Thyroid gland (tissue), 4 donors: ENCODE measurements at regions not wholly inside any gene's neighbourhood (a gene's known extent, or its start where the extent isn't known, plus 50 kb on each side); places are given as distances from the start of the nearest gene placed in this dataset.

Source experiments
- DNase-seq, 2 donors: peaks; one replicate each; pipeline ENCODE4 v3.0.0-alpha.2; 2019
- H3K27ac ChIP-seq, 3 donors: fragments of 200-600 bp; sonication (generic); 1 replicate in 2 of 3; 2 replicates in 1 of 3; pipeline ENCODE4 v1.5.1; 2016 to 2019; ENCODE audit warnings: mild to moderate bottlenecking in 1 of 3, moderate library complexity in 1 of 3
- H3K27me3 ChIP-seq: fragments of 200-600 bp; sonication (generic); one replicate; pipeline ENCODE4 v1.5.1; 2019
- H3K36me3 ChIP-seq, 2 donors: fragments of 200-600 bp; sonication (generic); one replicate each; pipeline ENCODE4 v1.5.1; 2016 to 2019
- H3K4me1 ChIP-seq, 2 donors: fragments of 200-600 bp; sonication (generic); one replicate each; pipeline ENCODE4 v1.5.1; 2017 to 2019
- H3K4me3 ChIP-seq, 3 donors: fragments of 200-600 bp; sonication (generic); replicated peaks in 1 of 3; 1 replicate in 2 of 3; 2 replicates in 1 of 3; pipeline ENCODE4 v1.5.1; 2016; ENCODE audit warnings: mild to moderate bottlenecking in 1 of 3
- H3K9me3 ChIP-seq: fragments of 200-600 bp; sonication (generic); one replicate; pipeline ENCODE4 v1.5.1; 2017
- POLR2A ChIP-seq, 2 donors: fragments of 450-650 bp; IDR thresholded peaks; one replicate each; pipeline ENCODE4 v1.6.1; 2017; ENCODE audit warnings: antibody characterized with exemption in 2 of 2, mild to moderate bottlenecking in 2 of 2, moderate library complexity in 1 of 2
- WGBS, 2 donors: methylation state at CpG; one replicate each; pipeline ENCODE4 v1.1.5; 2017; 5-methylcytosine and 5-hydroxymethylcytosine counted together
- intact Hi-C: fragments of 100-400 bp; cut with DNase I; formaldehyde crosslinking; loops from one replicate; pipeline ENCODE4 v1.15.1; 2023
- TF ChIP-seq, protein P1 (sequence below), 6 experiments: fragments of 200-600 bp in 3 of 6; fragments of 450-650 bp in 3 of 6; sonication (generic) in 3 of 6; IDR thresholded peaks; one replicate each; pipeline ENCODE4 v1.5.1; 2016 to 2019; ENCODE audit warnings: antibody characterized with exemption in 6 of 6, mild to moderate bottlenecking in 2 of 6, inconsistent platforms in 1 of 6, moderate library complexity in 1 of 6

- intact Hi-C loops, result no loop called here
- no peak for TF ChIP-seq POLR2A (IDR thresholded peaks at IDR 0.05)
- TF ChIP-seq, protein P1, sequence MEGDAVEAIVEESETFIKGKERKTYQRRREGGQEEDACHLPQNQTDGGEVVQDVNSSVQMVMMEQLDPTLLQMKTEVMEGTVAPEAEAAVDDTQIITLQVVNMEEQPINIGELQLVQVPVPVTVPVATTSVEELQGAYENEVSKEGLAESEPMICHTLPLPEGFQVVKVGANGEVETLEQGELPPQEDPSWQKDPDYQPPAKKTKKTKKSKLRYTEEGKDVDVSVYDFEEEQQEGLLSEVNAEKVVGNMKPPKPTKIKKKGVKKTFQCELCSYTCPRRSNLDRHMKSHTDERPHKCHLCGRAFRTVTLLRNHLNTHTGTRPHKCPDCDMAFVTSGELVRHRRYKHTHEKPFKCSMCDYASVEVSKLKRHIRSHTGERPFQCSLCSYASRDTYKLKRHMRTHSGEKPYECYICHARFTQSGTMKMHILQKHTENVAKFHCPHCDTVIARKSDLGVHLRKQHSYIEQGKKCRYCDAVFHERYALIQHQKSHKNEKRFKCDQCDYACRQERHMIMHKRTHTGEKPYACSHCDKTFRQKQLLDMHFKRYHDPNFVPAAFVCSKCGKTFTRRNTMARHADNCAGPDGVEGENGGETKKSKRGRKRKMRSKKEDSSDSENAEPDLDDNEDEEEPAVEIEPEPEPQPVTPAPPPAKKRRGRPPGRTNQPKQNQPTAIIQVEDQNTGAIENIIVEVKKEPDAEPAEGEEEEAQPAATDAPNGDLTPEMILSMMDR (IDR thresholded peaks at IDR 0.05), result no peak
- Histone ChIP-seq H3K27me3 (no peaks in the 10 kb centered on the region), H3K27ac (no peak overlapping the region), H3K4me3 (no peak overlapping the region), H3K36me3 (no peaks in the 10 kb centered on the region), H3K9me3 (no peaks in the 10 kb centered on the region), H3K4me1 (no peaks in the 10 kb centered on the region)
- WGBS, 2 donors, result 91 to 93% methylated on average over 5 of the region's 5 CpGs
- no peak for DNase-seq
These were observed 79.0 kb downstream of the LBH start for GRCh38 chr2:30310371-30310770.

DNA sequence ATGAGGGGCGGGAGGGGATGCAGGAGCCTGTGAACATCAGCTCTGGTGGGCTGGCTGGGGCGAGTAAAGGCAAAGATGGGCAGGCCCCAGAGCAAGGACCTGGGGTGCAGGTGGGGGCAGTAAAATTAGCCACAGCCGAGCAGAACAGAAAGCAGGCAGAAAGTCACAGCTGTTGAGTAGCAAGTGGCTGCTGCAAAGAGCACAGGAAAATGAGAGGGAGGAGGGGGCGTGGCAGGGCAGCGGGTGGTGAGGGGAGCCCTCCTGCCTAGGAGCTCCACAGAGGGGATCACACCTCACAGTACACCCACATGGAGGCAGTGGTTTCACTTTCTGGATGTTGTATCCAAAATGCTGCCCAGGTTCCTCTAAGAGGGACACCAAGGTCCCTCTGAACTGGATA, 79.6 kb downstream of the LBH start:
- intact Hi-C loops, result no loop called here
- Histone ChIP-seq H3K27ac (no peak overlapping the region), H3K4me3 (no peak overlapping the region), H3K27me3 (no peaks in the 10 kb centered on the region), H3K36me3 (no peaks in the 10 kb centered on the region), H3K9me3 (no peaks in the 10 kb centered on the region), H3K4me1 (no peaks in the 10 kb centered on the region)
- no peak for DNase-seq
- 62 to 77% methylated on average over 5 of the region's 5 CpGs for WGBS, 2 donors
- TF ChIP-seq, protein P1 (IDR thresholded peaks at IDR 0.05), result no peak

- WGBS, 2 donors, result 92 to 96% methylated on average over 2 of the region's 2 CpGs
- intact Hi-C loops, result no loop called here
- no peak for TF ChIP-seq POLR2A (IDR thresholded peaks at IDR 0.05)
These were observed 80.4 kb downstream of the LBH start for GRCh38 chr2:30311711-30312110.

DNA sequence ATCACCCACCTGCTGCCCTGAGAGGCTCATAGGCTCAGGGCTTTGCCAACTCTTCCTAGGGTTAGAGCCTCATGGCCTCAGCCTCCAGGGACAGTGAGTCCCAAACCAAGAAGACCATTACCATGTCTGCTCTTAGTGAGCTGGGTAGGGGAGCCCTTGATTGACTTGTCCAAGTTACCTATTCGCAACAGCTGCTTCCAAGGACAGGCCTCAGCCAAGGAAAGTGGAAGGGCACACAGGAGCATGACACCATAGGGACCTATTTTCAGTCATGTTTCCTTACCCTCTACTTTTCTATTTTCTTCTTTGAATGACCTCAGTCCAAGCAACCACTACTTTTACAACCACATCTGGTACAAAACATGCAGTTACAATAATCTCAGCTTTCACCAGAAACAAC, 81.6 kb downstream of the LBH start:
- intact Hi-C loops, result no loop called here
- Histone ChIP-seq H3K36me3 (no peaks in the 10 kb centered on the region), H3K4me1 (no peaks in the 10 kb centered on the region), H3K4me3 (no peak overlapping the region), H3K9me3 (no peaks in the 10 kb centered on the region), H3K27ac (no peak overlapping the region), H3K27me3 (no peaks in the 10 kb centered on the region)
- DNase-seq, result no peak
- no peak for TF ChIP-seq POLR2A (IDR thresholded peaks at IDR 0.05)
- 100% methylated on average over 1 of the region's 1 CpG for WGBS, 2 donors

More at GRCh38 chr2:30311711-30312110, 80.4 kb downstream of the LBH start:
- DNase-seq, result no peak
- Histone ChIP-seq H3K4me1 (no peaks in the 10 kb centered on the region), H3K27ac (no peak overlapping the region), H3K27me3 (no peaks in the 10 kb centered on the region), H3K36me3 (no peaks in the 10 kb centered on the region), H3K4me3 (no peak overlapping the region), H3K9me3 (no peaks in the 10 kb centered on the region)

GRCh38 chr2:30314981-30315380, 83.6 kb downstream of the LBH start:
- intact Hi-C loops, result no loop called here

DNA sequence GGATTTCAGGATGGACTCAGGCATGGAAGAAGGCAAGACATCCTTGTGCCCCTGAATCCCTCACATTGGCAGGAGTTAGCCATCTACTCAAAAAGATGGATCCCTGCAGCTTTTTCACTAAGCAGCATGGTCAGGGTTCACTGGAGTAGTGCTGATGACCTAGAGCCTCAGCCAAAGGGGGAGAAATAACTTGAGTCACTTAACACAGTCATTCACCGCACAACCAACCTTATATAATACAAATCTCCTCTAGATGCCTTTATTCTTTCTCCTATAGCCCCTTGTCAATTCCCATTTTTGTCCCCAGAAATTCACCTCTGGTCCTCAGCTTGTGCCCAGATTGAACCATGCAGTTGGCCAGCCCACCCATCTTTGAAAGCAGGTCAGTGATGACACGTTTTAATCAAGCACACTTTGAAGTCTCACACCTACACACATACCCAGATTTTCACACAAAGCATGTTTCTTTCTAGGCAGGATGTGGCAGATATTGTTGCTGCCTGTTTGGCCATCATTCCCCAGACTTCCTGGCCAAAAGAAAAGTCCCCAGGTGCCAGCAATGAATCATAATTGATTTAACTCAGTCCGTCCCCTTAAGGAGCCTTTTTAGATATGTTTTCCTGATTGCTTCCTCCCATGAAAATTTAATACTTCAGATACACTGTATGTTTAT, 84.2 kb downstream of the LBH start:
- TF ChIP-seq POLR2A (IDR thresholded peaks at IDR 0.05), result no peak
- TF ChIP-seq, protein P1 (IDR thresholded peaks at IDR 0.05), result no peak
- H3K9me3 ChIP-seq, result no peaks in the 10 kb centered on the region
- H3K27me3 ChIP-seq, result no peaks in the 10 kb centered on the region
- no peaks in the 10 kb centered on the region for H3K36me3 ChIP-seq
- intact Hi-C loops, result no loop called here
- H3K27ac ChIP-seq, result no peak overlapping the region
- H3K4me3 ChIP-seq, result no peak overlapping the region
- 82 to 84% methylated on average over 3 of the region's 3 CpGs for WGBS, 2 donors
- no peak for DNase-seq
- no peaks in the 10 kb centered on the region for H3K4me1 ChIP-seq

More at GRCh38 chr2:30314981-30315380, 83.6 kb downstream of the LBH start:
- 79 to 85% methylated on average over 3 of the region's 3 CpGs for WGBS, 2 donors
- DNase-seq, result no peak
- Histone ChIP-seq H3K4me1 (no peaks in the 10 kb centered on the region), H3K27ac (no peak overlapping the region), H3K27me3 (no peaks in the 10 kb centered on the region), H3K9me3 (no peaks in the 10 kb centered on the region), H3K4me3 (no peak overlapping the region), H3K36me3 (no peaks in the 10 kb centered on the region)
- TF ChIP-seq, protein P1 (IDR thresholded peaks at IDR 0.05), result no peak
- TF ChIP-seq POLR2A (IDR thresholded peaks at IDR 0.05), result no peak
